Stimulated activated CD8-positive, alpha-beta memory T cell treated with anti-CD3 and anti-CD28 coated beads, Interleukin-4, amount 100 ng/mL, for 1 hour (primary cell): ENCODE measurements at regions not wholly inside any gene's neighbourhood (a gene's known extent, or its start where the extent isn't known, plus 50 kb on each side); places are given as distances from the start of the nearest gene placed in this dataset.

Experiments used
- DNase-seq, 2 donors: peaks; one replicate each; pipeline ENCODE4 v3.0.0-alpha.2; 2020; ENCODE audit warnings: low read depth in 2 of 2, low spot score in 1 of 2

- DNase-seq = no peak
Measured at GRCh38 chr19:30670562-30671366, 298.6 kb downstream of the ZNF536 start.

- no peak for DNase-seq
Measured at GRCh38 chr19:30670011-30670329, 297.8 kb downstream of the ZNF536 start.

GRCh38 chr19:30669329-30670010 lies 297.3 kb downstream of the ZNF536 start:
- DNase-seq = peak in 1 of 2 donors; percentile 9

GRCh38 chr19:30668521-30669155 lies 296.5 kb downstream of the ZNF536 start:
- DNase-seq = no peak

GRCh38 chr19:30667746-30668145 lies 295.6 kb downstream of the ZNF536 start:
- no peak for DNase-seq

- no peak for DNase-seq
Measured at GRCh38 chr19:30667227-30667626, 295.0 kb downstream of the ZNF536 start.

- peak in 1 of 2 donors; percentile 5 for DNase-seq
Measured at GRCh38 chr19:30666301-30666803, 294.2 kb downstream of the ZNF536 start.

- no peak for DNase-seq
Measured at GRCh38 chr19:30665449-30665848, 293.3 kb downstream of the ZNF536 start.

- DNase-seq = no peak
Measured at GRCh38 chr19:30663611-30664174, 291.5 kb downstream of the ZNF536 start.

- DNase-seq = no peak
Measured at GRCh38 chr19:30662211-30662861, 290.2 kb downstream of the ZNF536 start.

- DNase-seq = no peak
Measured at GRCh38 chr19:30659638-30660037, 287.5 kb downstream of the ZNF536 start.

GRCh38 chr19:30656520-30657100 lies 284.4 kb downstream of the ZNF536 start:
- DNase-seq = no peak

- DNase-seq = no peak
Measured at GRCh38 chr19:30653646-30654386, 281.6 kb downstream of the ZNF536 start.

GRCh38 chr19:30652751-30653150 lies 280.6 kb downstream of the ZNF536 start:
- no peak for DNase-seq

GRCh38 chr19:30651691-30652090 lies 279.5 kb downstream of the ZNF536 start:
- no peak for DNase-seq

- DNase-seq = no peak
Measured at GRCh38 chr19:30651066-30651465, 278.9 kb downstream of the ZNF536 start.

- no peak for DNase-seq
Measured at GRCh38 chr19:30649934-30650614, 277.9 kb downstream of the ZNF536 start.

GRCh38 chr19:30648866-30649862 lies 277.0 kb downstream of the ZNF536 start:
- DNase-seq = no peak
